ENCODE measurements at regions not wholly inside any gene's neighbourhood (a gene's known extent, or its start where the extent isn't known, plus 50 kb on each side); places are given as distances from the start of the nearest gene placed in this dataset.

GRCh38 chr3:124413989-124414598 lies 316.2 kb upstream of the UMPS start:
- in situ Hi-C loops (cut with MboI; ENCODE audit: low sequenced_read_pairs, unreplicated experiment), result no loop called here
- DNase-seq (ENCODE audit: low spot score), result no peak
- TF ChIP-seq CTCF (IDR thresholded peaks at IDR 0.05; ENCODE audit: borderline replicate concordance, control extremely low read depth, extremely low read depth, insufficient read depth, missing control alignments), result no peak

- no peak for TF ChIP-seq CTCF (IDR thresholded peaks at IDR 0.05; ENCODE audit: borderline replicate concordance, control extremely low read depth, extremely low read depth, insufficient read depth, missing control alignments)
- in situ Hi-C loops (cut with MboI; ENCODE audit: low sequenced_read_pairs, unreplicated experiment), result no loop called here
- DNase-seq (ENCODE audit: low spot score), result no peak
Observed at GRCh38 chr3:124415446-124415960, 314.7 kb upstream of the UMPS start.

- DNase-seq (ENCODE audit: low spot score), result no peak
- in situ Hi-C loops (cut with MboI; ENCODE audit: low sequenced_read_pairs, unreplicated experiment), result no loop called here
- no peak for TF ChIP-seq CTCF (IDR thresholded peaks at IDR 0.05; ENCODE audit: borderline replicate concordance, control extremely low read depth, extremely low read depth, insufficient read depth, missing control alignments)
Observed at GRCh38 chr3:124419303-124419702, 310.9 kb upstream of the UMPS start.

- DNase-seq (ENCODE audit: low spot score), result no peak
- in situ Hi-C loops (cut with MboI; ENCODE audit: low sequenced_read_pairs, unreplicated experiment), result no loop called here
- TF ChIP-seq CTCF (IDR thresholded peaks at IDR 0.05; ENCODE audit: borderline replicate concordance, control extremely low read depth, extremely low read depth, insufficient read depth, missing control alignments), result no peak
Observed at GRCh38 chr3:124420392-124420791, 309.9 kb upstream of the UMPS start.

GRCh38 chr3:124422805-124423204 lies 307.4 kb upstream of the UMPS start:
- no peak for TF ChIP-seq CTCF (IDR thresholded peaks at IDR 0.05; ENCODE audit: borderline replicate concordance, control extremely low read depth, extremely low read depth, insufficient read depth, missing control alignments)
- in situ Hi-C loops (cut with MboI; ENCODE audit: low sequenced_read_pairs, unreplicated experiment), result no loop called here
- no peak for DNase-seq (ENCODE audit: low spot score)

GRCh38 chr3:124424396-124424795 lies 305.9 kb upstream of the UMPS start:
- in situ Hi-C loops (cut with MboI; ENCODE audit: low sequenced_read_pairs, unreplicated experiment), result no loop called here
- no peak for DNase-seq (ENCODE audit: low spot score)
- TF ChIP-seq CTCF (IDR thresholded peaks at IDR 0.05; ENCODE audit: borderline replicate concordance, control extremely low read depth, extremely low read depth, insufficient read depth, missing control alignments), result no peak

Data from GM13976 (cell line).